Tibial nerve (tissue), 4 donors: ENCODE measurements at regions not wholly inside any gene's neighbourhood (a gene's known extent, or its start where the extent isn't known, plus 50 kb on each side); places are given as distances from the start of the nearest gene placed in this dataset.

Experiments
- DNase-seq, 2 donors: peaks; one replicate each; pipeline ENCODE4 v3.0.0-alpha.2; 2019; ENCODE audit warnings: low spot score in 2 of 2
- H3K27ac ChIP-seq, 4 donors: fragments of 200-600 bp; sonication (generic) in 3 of 4; one replicate each; pipeline ENCODE4 v1.5.1; 2017 to 2019; ENCODE audit warnings: mild to moderate bottlenecking in 1 of 4
- H3K27me3 ChIP-seq, 2 donors: fragments of 200-600 bp; sonication (generic) in 1 of 2; one replicate each; pipeline versions ENCODE4 v1.5.1 to v1.6.0; 2017 to 2019
- H3K36me3 ChIP-seq, 3 donors: fragments of 200-600 bp; sonication (generic); one replicate each; pipeline ENCODE4 v1.5.1; 2018 to 2019
- H3K4me1 ChIP-seq, 4 donors: fragments of 200-600 bp; sonication (generic) in 3 of 4; one replicate each; pipeline ENCODE4 v1.5.1; 2017 to 2019
- H3K4me3 ChIP-seq, 4 donors: fragments of 200-600 bp; sonication (generic) in 3 of 4; one replicate each; pipeline ENCODE4 v1.5.1; 2017 to 2019; ENCODE audit warnings: mild to moderate bottlenecking in 1 of 4, moderate library complexity in 1 of 4
- H3K9me3 ChIP-seq, 4 donors: fragments of 200-600 bp; sonication (generic) in 3 of 4; one replicate each; pipeline ENCODE4 v1.5.1; 2017 to 2019
- CTCF ChIP-seq, 5 experiments: fragments of 200-600 bp in 3 of 5; fragments of 450-650 bp in 2 of 5; sonication (generic) in 3 of 5; IDR thresholded peaks; one replicate each; pipeline ENCODE4 v1.5.1; 2016 to 2019; ENCODE audit warnings: antibody characterized with exemption in 5 of 5, mild to moderate bottlenecking in 3 of 5, moderate library complexity in 2 of 5
- EP300 ChIP-seq, 2 donors: sonication (generic); formaldehyde crosslinking; IDR thresholded peaks; one replicate each; pipeline ENCODE4 v1.6.1; 2017; ENCODE audit warnings: antibody characterized with exemption in 2 of 2, mild to moderate bottlenecking in 1 of 2
- POLR2A ChIP-seq, 2 donors: fragments of 450-650 bp; IDR thresholded peaks; one replicate each; pipeline ENCODE4 v1.6.1; 2017; ENCODE audit warnings: antibody characterized with exemption in 2 of 2, mild to moderate bottlenecking in 2 of 2, moderate library complexity in 2 of 2
- WGBS, 2 donors: methylation state at CpG; one replicate each; pipeline ENCODE4 v1.1.5; 2018; 5-methylcytosine and 5-hydroxymethylcytosine counted together

GRCh38 chr1:189500778-189501177 lies 976.9 kb downstream of the BRINP3 start:
- Histone ChIP-seq H3K27me3 (no peaks in the 10 kb centered on the region), H3K4me1 (no peaks in the 10 kb centered on the region), H3K9me3 (peaks cover 0 to 5% (median 0%) of the 10 kb centered on the region in 4 donors), H3K27ac (no peak overlapping the region), H3K36me3 (no peaks in the 10 kb centered on the region), H3K4me3 (no peak overlapping the region)
- WGBS, 2 donors, result 58 to 60% methylated on average over 2 of the region's 2 CpGs
- DNase-seq, result no peak
- TF ChIP-seq POLR2A (IDR thresholded peaks at IDR 0.05), result no peak

DNA sequence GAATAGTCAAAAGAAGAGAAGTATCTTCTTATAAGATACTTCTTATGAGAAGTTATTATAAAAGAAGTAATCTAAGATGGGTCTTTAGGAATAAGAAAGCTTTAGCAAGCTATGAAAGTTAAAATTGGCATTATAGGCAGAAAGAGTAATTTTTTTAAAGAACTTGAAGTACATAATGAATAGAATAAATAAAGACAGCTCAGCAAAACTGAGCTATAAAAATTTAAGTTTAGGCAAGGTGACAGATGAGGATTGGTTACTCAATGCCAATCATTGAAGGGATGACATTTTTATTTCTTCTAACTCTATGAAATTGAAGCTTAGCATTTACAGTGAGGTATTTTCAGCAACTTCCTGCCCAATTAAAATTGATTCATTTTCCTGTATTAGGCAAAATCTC lies 966.8 kb downstream of the BRINP3 start:
- Histone ChIP-seq H3K9me3 (peaks cover 0 to 15% (median 0%) of the 10 kb centered on the region in 4 donors), H3K36me3 (no peaks in the 10 kb centered on the region), H3K4me3 (no peak overlapping the region), H3K27me3 (no peaks in the 10 kb centered on the region), H3K27ac (no peak overlapping the region), H3K4me1 (no peaks in the 10 kb centered on the region)
- no peak for DNase-seq
- TF ChIP-seq EP300 (IDR thresholded peaks at IDR 0.05) (no peak), POLR2A (IDR thresholded peaks at IDR 0.05) (no peak), CTCF (IDR thresholded peaks at IDR 0.05) (no peak)

DNA sequence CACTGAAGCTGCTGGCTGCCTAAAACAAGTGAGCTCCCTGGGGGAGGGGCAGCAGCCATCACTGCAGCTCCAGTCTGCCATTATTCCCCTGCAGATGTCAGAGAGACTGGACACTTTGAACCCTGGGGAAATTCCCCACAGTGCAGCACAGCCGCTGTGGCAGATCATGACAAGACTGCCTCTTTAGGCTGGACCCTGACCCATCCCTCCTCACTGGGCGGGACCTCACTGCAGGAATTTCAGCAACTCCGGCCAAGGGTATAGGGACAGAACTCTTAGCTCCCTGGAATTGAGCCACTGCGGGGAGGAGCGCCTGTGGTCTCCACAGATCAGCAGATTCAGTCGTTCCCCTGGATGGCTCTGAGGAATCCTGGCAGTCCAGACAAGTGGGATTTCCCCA lies 964.6 kb downstream of the BRINP3 start:
- WGBS, 2 donors, result 86% methylated on average over 6 of the region's 6 CpGs; no CpG with 5 or more reads in 1 of the 2 donors
- Histone ChIP-seq H3K4me1 (no peaks in the 10 kb centered on the region), H3K36me3 (no peaks in the 10 kb centered on the region), H3K4me3 (no peak overlapping the region), H3K27me3 (no peaks in the 10 kb centered on the region), H3K9me3 (peaks cover 0 to 19% (median 0%) of the 10 kb centered on the region in 4 donors), H3K27ac (no peak overlapping the region)
- TF ChIP-seq POLR2A (IDR thresholded peaks at IDR 0.05) (no peak), EP300 (IDR thresholded peaks at IDR 0.05) (no peak), CTCF (IDR thresholded peaks at IDR 0.05) (no peak)
- no peak for DNase-seq

- 43 to 46% methylated on average over 6 of the region's 6 CpGs for WGBS, 2 donors
- TF ChIP-seq EP300 (IDR thresholded peaks at IDR 0.05), result no peak
- no peak for TF ChIP-seq POLR2A (IDR thresholded peaks at IDR 0.05)
- TF ChIP-seq CTCF (IDR thresholded peaks at IDR 0.05), result no peak
- no peak for DNase-seq
- no peak overlapping the region for H3K27ac ChIP-seq
- H3K4me1 ChIP-seq, result no peaks in the 10 kb centered on the region
- no peaks in the 10 kb centered on the region for H3K27me3 ChIP-seq
- H3K9me3 ChIP-seq, result peaks cover 0 to 6% (median 0%) of the 10 kb centered on the region in 4 donors
- H3K4me3 ChIP-seq, result no peak overlapping the region
- no peaks in the 10 kb centered on the region for H3K36me3 ChIP-seq
Measured at GRCh38 chr1:189522441-189522840, 955.2 kb downstream of the BRINP3 start.

DNA sequence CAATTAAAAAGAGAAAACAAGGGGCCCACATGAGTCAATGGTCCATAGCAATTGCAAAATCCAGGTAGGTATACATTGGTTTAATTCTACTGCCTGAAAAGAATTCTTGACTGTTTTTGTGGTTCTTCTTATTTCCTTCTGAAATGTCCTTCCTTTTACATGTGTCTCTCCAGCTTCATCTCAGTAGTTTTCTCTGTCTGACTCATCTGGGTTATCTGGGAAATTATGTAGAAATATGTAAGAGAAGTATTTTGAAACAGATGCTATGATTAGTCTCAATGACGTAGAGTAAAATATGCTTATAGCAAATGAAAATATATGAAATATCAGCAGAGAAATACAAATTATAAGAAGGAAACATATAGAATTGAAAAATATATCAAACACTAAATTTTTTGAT lies 953.2 kb downstream of the BRINP3 start:
- 92 to 94% methylated on average over 1 of the region's 1 CpG for WGBS, 2 donors
- no peak for DNase-seq
- H3K36me3 ChIP-seq, result no peaks in the 10 kb centered on the region
- no peak overlapping the region for H3K27ac ChIP-seq
- TF ChIP-seq POLR2A (IDR thresholded peaks at IDR 0.05), result no peak
- no peak for TF ChIP-seq CTCF (IDR thresholded peaks at IDR 0.05)
- TF ChIP-seq EP300 (IDR thresholded peaks at IDR 0.05), result no peak
- H3K27me3 ChIP-seq, result no peaks in the 10 kb centered on the region
- no peak overlapping the region for H3K4me3 ChIP-seq
- no peaks in the 10 kb centered on the region for H3K4me1 ChIP-seq
- no peaks in the 10 kb centered on the region for H3K9me3 ChIP-seq

GRCh38 chr1:189530162-189530561 lies 947.5 kb downstream of the BRINP3 start:
- Histone ChIP-seq H3K36me3 (no peaks in the 10 kb centered on the region), H3K4me1 (no peaks in the 10 kb centered on the region), H3K27ac (no peak overlapping the region), H3K27me3 (no peaks in the 10 kb centered on the region), H3K4me3 (no peak overlapping the region), H3K9me3 (no peaks in the 10 kb centered on the region)
- no peak for TF ChIP-seq EP300 (IDR thresholded peaks at IDR 0.05)
- no peak for TF ChIP-seq POLR2A (IDR thresholded peaks at IDR 0.05)
- TF ChIP-seq CTCF (IDR thresholded peaks at IDR 0.05), result no peak
- no peak for DNase-seq
- 51 to 61% methylated on average over 5 of the region's 5 CpGs for WGBS, 2 donors
